ENCODE measurements at regions not wholly inside any gene's neighbourhood (a gene's known extent, or its start where the extent isn't known, plus 50 kb on each side); places are given as distances from the start of the nearest gene placed in this dataset.
"Not testable (repeated sequence)": the region's sequence is repeated elsewhere in the genome, so short reads cannot be mapped to it uniquely, and the experiment has no call there.

DNA sequence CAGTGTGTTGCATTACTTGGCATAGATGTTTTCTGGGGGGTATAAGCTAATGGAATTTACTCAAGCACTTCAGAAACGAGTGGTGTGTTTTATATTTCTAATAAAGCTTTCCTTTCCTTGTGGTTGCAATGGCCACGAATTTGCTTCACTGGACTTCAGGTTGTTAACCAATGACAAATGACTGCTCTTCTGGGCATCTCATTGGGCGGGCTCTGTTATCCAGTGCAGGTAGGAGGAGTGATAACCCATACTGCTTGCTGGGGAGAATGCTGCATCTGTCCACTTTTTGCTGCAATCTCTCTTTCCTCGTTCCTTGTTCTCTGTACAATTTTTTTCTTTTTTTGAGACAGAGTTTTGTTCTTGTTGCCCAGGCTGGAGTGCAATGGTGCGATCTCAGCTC, 80.0 kb upstream of the RPH3A start:
- Histone ChIP-seq H3K4me3 (no peak overlapping the region), H3K27me3 (replicated peaks in 1 of 7) (peaks cover 0 to 4% (median 0%) of the 10 kb centered on the region in 7 donors), H3K27ac (no peak overlapping the region), H3K4me1 (no peaks in the 10 kb centered on the region), H3K36me3 (no peaks in the 10 kb centered on the region), H3K9me3 (no peaks in the 10 kb centered on the region)
- DNase-seq = no peak
- no peak for TF ChIP-seq POLR2A (IDR thresholded peaks at IDR 0.05)
- no peak for TF ChIP-seq POLR2AphosphoS5 (IDR thresholded peaks at IDR 0.05)
- TF ChIP-seq, protein P1, sequence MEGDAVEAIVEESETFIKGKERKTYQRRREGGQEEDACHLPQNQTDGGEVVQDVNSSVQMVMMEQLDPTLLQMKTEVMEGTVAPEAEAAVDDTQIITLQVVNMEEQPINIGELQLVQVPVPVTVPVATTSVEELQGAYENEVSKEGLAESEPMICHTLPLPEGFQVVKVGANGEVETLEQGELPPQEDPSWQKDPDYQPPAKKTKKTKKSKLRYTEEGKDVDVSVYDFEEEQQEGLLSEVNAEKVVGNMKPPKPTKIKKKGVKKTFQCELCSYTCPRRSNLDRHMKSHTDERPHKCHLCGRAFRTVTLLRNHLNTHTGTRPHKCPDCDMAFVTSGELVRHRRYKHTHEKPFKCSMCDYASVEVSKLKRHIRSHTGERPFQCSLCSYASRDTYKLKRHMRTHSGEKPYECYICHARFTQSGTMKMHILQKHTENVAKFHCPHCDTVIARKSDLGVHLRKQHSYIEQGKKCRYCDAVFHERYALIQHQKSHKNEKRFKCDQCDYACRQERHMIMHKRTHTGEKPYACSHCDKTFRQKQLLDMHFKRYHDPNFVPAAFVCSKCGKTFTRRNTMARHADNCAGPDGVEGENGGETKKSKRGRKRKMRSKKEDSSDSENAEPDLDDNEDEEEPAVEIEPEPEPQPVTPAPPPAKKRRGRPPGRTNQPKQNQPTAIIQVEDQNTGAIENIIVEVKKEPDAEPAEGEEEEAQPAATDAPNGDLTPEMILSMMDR (IDR thresholded peaks at IDR 0.05 in 8 of 11, conservative IDR thresholded peaks at IDR 0.05 in 3 of 11) = no peak
- 64 to 77% (median 66%) methylated on average over 5 of the region's 5 CpGs for WGBS, 5 donors
- intact Hi-C loops (cut with DNase I; ENCODE audit: low total_unique reads) = no loop called here

DNA sequence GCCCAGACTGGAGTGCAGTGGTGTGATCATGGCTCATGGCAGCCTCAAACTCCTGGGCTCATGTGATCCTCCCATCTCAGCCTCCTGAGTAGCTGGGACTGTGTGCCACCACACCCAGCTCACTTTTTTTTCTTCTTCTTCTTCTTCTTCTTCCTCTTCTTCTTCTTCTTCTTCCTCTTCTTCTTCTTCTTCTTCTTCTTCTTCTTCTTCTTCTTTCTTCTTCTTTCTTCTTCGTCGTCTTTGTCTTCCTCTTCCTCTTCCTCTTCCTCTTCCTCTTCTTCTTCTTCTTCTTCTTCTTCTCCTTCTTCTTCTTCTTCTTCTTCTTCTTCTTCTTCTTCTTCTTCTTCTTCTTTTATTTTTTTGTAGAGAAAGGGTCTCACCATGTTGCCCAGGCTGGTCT, 78.8 kb upstream of the RPH3A start:
- H3K4me3 ChIP-seq; H3K27me3 ChIP-seq (replicated peaks in 1 of 7); H3K27ac ChIP-seq; H3K9me3 ChIP-seq; intact Hi-C loops (cut with DNase I; ENCODE audit: low total_unique reads); H3K36me3 ChIP-seq; DNase-seq; H3K4me1 ChIP-seq: not testable (repeated sequence)
- 8 to 43% (median 28%) methylated on average over 2 of the region's 2 CpGs for whole genome bisulfite sequencing, 5 donors

DNA sequence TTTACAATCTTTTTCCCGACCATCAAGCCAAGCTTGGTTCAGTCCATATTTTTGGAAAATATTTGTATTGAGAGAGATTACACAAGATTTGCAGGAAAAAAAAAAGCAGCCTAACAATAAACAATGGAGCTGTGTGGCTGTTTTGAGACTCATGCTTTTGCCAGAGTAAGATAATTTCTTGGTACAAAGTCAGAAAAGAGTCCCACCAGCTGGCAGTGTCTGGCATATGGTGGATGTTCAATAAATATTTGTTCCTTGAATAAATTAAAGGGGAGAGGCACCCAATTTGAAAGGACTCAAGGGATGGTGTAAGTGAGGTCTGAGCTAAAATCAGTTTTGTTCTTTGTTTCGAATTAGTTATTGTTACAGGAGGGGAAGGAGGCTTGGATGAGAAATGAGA, 78.1 kb upstream of the RPH3A start:
- Histone ChIP-seq H3K27me3 (replicated peaks in 1 of 7) (peaks cover 0 to 4% (median 0%) of the 10 kb centered on the region in 7 donors), H3K27ac (no peak overlapping the region), H3K4me3 (no peak overlapping the region), H3K9me3 (no peaks in the 10 kb centered on the region), H3K36me3 (no peaks in the 10 kb centered on the region), H3K4me1 (no peaks in the 10 kb centered on the region)
- no peak for DNase-seq
- intact Hi-C loops (cut with DNase I; ENCODE audit: low total_unique reads) = no loop called here
- WGBS, 5 donors = 80 to 94% (median 84%) methylated on average over 2 of the region's 2 CpGs
- TF ChIP-seq POLR2A (IDR thresholded peaks at IDR 0.05) (no peak), POLR2AphosphoS5 (IDR thresholded peaks at IDR 0.05) (no peak)
- TF ChIP-seq, protein P1 (IDR thresholded peaks at IDR 0.05 in 8 of 11, conservative IDR thresholded peaks at IDR 0.05 in 3 of 11) = no peak

DNA sequence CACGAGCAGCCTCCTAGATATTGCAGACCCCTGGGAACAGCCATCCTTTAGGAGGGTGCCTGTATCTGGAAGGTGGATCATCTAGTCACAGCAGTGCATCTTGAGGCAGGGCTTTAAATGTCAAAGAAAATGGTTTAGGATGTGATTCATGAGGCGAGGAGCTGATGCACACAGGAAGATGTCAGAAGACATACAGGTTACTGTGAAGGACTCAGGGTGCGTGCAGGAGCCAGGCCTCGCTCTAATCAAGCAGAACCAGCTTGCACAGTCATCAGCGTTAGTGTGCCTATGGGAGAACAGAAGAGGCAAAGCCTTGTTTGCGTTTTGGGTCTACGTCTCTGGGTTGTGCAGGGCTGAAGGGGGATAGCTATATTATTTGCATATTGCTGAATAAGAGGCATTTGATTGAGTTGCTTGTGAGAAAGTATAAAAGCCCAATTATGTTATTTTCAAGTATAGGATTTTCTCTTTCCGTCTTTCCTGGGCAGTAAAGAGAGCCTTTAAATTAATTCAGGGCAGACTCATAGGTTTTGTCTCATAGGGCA, 77.3 kb upstream of the RPH3A start:
- Histone ChIP-seq H3K4me3 (no peak overlapping the region), H3K27ac (no peak overlapping the region), H3K4me1 (no peaks in the 10 kb centered on the region), H3K36me3 (no peaks in the 10 kb centered on the region), H3K27me3 (replicated peaks in 1 of 7) (peaks cover 0 to 4% (median 0%) of the 10 kb centered on the region in 7 donors), H3K9me3 (no peaks in the 10 kb centered on the region)
- TF ChIP-seq POLR2AphosphoS5 (IDR thresholded peaks at IDR 0.05) (no peak), POLR2A (IDR thresholded peaks at IDR 0.05) (no peak)
- intact Hi-C loops (cut with DNase I; ENCODE audit: low total_unique reads) = no loop called here
- 75 to 88% (median 82%) methylated on average over 8 of the region's 8 CpGs for WGBS, 5 donors
- no peak for DNase-seq

DNA sequence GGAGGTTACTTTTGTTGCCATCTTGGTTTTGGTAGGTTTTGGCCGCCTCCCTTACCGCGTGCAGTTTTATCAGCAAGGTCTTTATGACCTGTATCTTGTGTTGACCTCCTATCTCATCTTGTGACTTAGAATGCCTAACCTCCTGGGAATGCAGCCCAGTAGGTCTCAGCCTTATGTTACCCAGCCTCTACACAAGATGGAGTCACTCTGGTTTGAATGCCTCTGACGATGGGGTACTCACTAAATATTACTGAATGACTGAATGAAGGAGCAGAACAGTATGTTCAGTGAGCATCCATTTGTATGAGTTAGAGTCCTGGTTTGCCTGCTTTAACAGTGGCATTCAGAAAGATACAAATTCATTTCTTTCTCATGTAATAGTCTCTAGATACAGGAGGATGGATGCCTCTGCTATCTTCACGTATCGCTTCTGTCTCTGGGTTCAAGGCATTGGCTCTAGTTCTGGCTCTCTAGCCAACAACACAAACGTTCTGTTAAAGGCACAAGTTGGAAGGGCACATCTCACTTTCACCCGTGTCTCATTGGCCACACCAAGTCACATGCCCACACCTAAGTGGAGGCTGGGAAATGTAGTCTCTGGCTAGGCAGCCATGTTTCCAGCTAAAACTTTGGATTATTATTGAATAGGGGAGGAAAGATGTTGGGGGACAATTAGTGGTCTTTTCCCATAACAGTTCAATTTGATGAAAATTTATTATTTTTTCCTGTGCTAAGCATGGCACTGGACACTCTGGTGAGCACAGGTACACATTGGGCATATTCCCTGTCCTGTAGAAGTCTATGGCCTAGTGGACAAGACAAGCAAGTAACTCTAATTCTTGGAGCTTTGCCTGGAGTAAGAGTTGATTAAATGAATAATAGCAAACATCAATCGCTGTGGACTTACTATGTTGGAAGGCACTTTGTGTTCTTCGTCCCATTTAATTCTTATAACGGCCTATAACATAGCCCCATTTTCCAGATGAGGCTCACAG, 75.2 kb upstream of the RPH3A start:
- Histone ChIP-seq H3K27me3 (replicated peaks in 1 of 7) (peaks cover 0 to 11% (median 0%) of the 10 kb centered on the region in 7 donors), H3K36me3 (no peaks in the 10 kb centered on the region), H3K27ac (no peak overlapping the region), H3K9me3 (no peaks in the 10 kb centered on the region), H3K4me3 (no peak overlapping the region), H3K4me1 (no peaks in the 10 kb centered on the region)
- intact Hi-C loops (cut with DNase I; ENCODE audit: low total_unique reads) = no loop called here
- WGBS, 5 donors = 71 to 76% (median 76%) methylated on average over 11 of the region's 11 CpGs
- TF ChIP-seq, protein P1 (IDR thresholded peaks at IDR 0.05 in 8 of 11, conservative IDR thresholded peaks at IDR 0.05 in 3 of 11) = no peak
- TF ChIP-seq POLR2A (IDR thresholded peaks at IDR 0.05) (no peak), POLR2AphosphoS5 (IDR thresholded peaks at IDR 0.05) (no peak)
- DNase-seq = no peak
